PC-3 (cell line): ENCODE measurements at regions not wholly inside any gene's neighbourhood (a gene's known extent, or its start where the extent isn't known, plus 50 kb on each side); places are given as distances from the start of the nearest gene placed in this dataset.

ENCODE experiments used
- ATAC-seq: fragments of 200-7000 bp; cut with Tn5 transposase; 2 replicates; pipeline ENCODE4 v1.9.1; 2020; ENCODE audit warnings: mild to moderate bottlenecking, moderate library complexity
- BruUV-seq: library from RNA; stranded (reverse); fragments of 400-500 nt; replicated peaks from 2 replicates; lab custom pipeline; 2021; lab: Mats Ljungman, UMichigan
- CTCF ChIA-PET: fragments of 300-600 bp; sonication (Branson Sonifier 250); formaldehyde crosslinking; loops from one replicate; lab custom pipeline; 2022; ENCODE audit warnings: antibody characterized with exemption; lab: Charles Lee
- POLR2A ChIA-PET: fragments of 300-600 bp; sonication (Branson Sonifier 250); formaldehyde crosslinking; loops from one replicate; lab custom pipeline; 2022; ENCODE audit warnings: antibody characterized with exemption; ENCODE audit not compliant: unreplicated experiment; lab: Charles Lee
- DNase-seq: peaks from one replicate; pipeline ENCODE4 v3.0.0-alpha.2; 2015
- H2AFZ ChIP-seq: fragments of 300-600 bp; sonication (generic); 2 replicates; pipeline ENCODE4 v1.6.0; 2016; ENCODE audit warnings: antibody characterized with exemption, low read length
- H3F3A ChIP-seq: fragments of 300-600 bp; sonication (generic); one replicate; pipeline ENCODE4 v1.6.0; 2017; ENCODE audit warnings: antibody characterized with exemption, low read length, control low read depth, mild to moderate bottlenecking; ENCODE audit not compliant: unreplicated experiment
- H3K27ac ChIP-seq: fragments of 300-600 bp; sonication (generic); 2 replicates; pipeline ENCODE4 v1.5.1; 2016; ENCODE audit warnings: mild to moderate bottlenecking, low read length
- H3K27me3 ChIP-seq: fragments of 300-600 bp; sonication (generic); 2 replicates; pipeline ENCODE4 v1.6.1; 2016; ENCODE audit warnings: low read length, mixed read lengths
- H3K36me3 ChIP-seq: fragments of 300-600 bp; sonication (generic); 2 replicates; pipeline ENCODE4 v1.6.1; 2016; ENCODE audit warnings: low read depth, mixed run types, low read length, mixed read lengths
- H3K4me1 ChIP-seq: fragments of 300-600 bp; sonication (generic); 2 replicates; pipeline ENCODE4 v1.5.1; 2016; ENCODE audit warnings: low read length; ENCODE audit not compliant: insufficient read depth
- H3K4me2 ChIP-seq: fragments of 300-600 bp; sonication (generic); 2 replicates; pipeline ENCODE4 v1.6.0; 2016; ENCODE audit warnings: low read length
- H3K4me3 ChIP-seq: fragments of 300-600 bp; sonication (generic); 2 replicates; pipeline ENCODE4 v1.5.1; 2016; ENCODE audit warnings: mild to moderate bottlenecking, low read length, mixed read lengths
- H3K79me2 ChIP-seq: fragments of 300-600 bp; sonication (generic); 2 replicates; pipeline ENCODE4 v1.6.1; 2017; ENCODE audit warnings: low read length, mixed read lengths
- H3K9ac ChIP-seq: fragments of 300-600 bp; sonication (generic); 2 replicates; pipeline ENCODE4 v1.6.0; 2016; ENCODE audit warnings: mild to moderate bottlenecking, low read length
- H3K9me2 ChIP-seq: fragments of 300-600 bp; sonication (generic); replicated peaks from 2 replicates; pipeline ENCODE4 v1.6.1; 2016; ENCODE audit warnings: mixed run types, low read length, mixed read lengths
- H3K9me3 ChIP-seq: fragments of 300-600 bp; sonication (generic); 2 replicates; pipeline ENCODE4 v1.6.1; 2016; ENCODE audit warnings: low read length, mixed read lengths
- H4K20me1 ChIP-seq: fragments of 300-600 bp; sonication (generic); 2 replicates; pipeline ENCODE4 v1.6.1; 2016; ENCODE audit warnings: low read length, mixed read lengths
- EZH2 ChIP-seq: fragments of 300-600 bp; sonication (generic); IDR thresholded peaks from one replicate; pipeline ENCODE4 v1.6.1; 2017; ENCODE audit warnings: antibody characterized with exemption, mild to moderate bottlenecking, low read length; ENCODE audit not compliant: unreplicated experiment
- EZH2phosphoT487 ChIP-seq: fragments of 300-600 bp; sonication (generic); IDR thresholded peaks from 2 replicates; pipeline ENCODE4 v1.6.1; 2018; ENCODE audit warnings: mild to moderate bottlenecking, antibody characterized with exemption, low read length, borderline replicate concordance
- intact Hi-C: fragments of 100-400 bp; cut with micrococcal nuclease; formaldehyde crosslinking; loops from 2 replicates; pipeline ENCODE4 v1.9.0; 2023
- TF ChIP-seq, protein P1 (sequence below): fragments of 300-600 bp; sonication (generic); conservative IDR thresholded peaks from 2 replicates; pipeline ENCODE4 v1.5.1; 2017; ENCODE audit warnings: antibody characterized with exemption, low read depth, mild to moderate bottlenecking, low read length

DNA sequence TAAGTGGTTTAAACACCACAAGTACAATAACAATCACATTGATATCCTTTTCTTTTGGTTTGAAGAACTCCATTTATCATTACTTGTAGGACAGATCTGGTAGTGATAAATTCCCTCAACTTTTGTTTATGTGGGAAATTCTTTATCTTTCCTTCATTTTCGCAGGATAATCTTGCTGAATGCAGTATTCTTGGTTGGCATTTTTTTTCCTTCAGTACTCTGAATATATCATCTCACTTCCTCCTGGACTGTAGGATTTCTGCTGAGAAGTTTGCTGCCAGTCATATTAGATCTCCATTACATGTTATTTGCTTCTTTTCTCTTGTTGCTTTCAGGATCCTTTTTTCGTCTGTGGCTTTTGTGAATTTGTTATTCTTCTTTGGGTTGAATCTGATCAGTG is 179.0 kb upstream of the PLET1 start:
- Histone ChIP-seq H3K27ac (no peak overlapping the region), H3K4me2 (no peak overlapping the region), H3K36me3 (no peaks in the 10 kb centered on the region), H4K20me1 (no peaks in the 10 kb centered on the region), H3K4me3 (no peak overlapping the region), H3K79me2 (no peaks in the 10 kb centered on the region), H3K27me3 (peaks cover 10% of the 10 kb centered on the region; the same call in 1 of the 2 replicates), H3K9ac (no peak overlapping the region), H3F3A (no peaks in the 10 kb centered on the region), H3K4me1 (no peaks in the 10 kb centered on the region), H3K9me3 (peaks cover 7% of the 10 kb centered on the region), H3K9me2 (no peaks in the 10 kb centered on the region), H2AFZ (no peak overlapping the region)
- ChIA-PET CTCF (no interaction called here), POLR2A (no interaction called here)
- no TSS peak for BruUV-seq
- TF ChIP-seq EZH2 (no peak), EZH2phosphoT487 (no peak)
- TF ChIP-seq, protein P1, sequence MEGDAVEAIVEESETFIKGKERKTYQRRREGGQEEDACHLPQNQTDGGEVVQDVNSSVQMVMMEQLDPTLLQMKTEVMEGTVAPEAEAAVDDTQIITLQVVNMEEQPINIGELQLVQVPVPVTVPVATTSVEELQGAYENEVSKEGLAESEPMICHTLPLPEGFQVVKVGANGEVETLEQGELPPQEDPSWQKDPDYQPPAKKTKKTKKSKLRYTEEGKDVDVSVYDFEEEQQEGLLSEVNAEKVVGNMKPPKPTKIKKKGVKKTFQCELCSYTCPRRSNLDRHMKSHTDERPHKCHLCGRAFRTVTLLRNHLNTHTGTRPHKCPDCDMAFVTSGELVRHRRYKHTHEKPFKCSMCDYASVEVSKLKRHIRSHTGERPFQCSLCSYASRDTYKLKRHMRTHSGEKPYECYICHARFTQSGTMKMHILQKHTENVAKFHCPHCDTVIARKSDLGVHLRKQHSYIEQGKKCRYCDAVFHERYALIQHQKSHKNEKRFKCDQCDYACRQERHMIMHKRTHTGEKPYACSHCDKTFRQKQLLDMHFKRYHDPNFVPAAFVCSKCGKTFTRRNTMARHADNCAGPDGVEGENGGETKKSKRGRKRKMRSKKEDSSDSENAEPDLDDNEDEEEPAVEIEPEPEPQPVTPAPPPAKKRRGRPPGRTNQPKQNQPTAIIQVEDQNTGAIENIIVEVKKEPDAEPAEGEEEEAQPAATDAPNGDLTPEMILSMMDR = no peak
- intact Hi-C loops = no loop called here
- ATAC-seq (no peak), DNase-seq (no peak)

- ChIA-PET CTCF (no interaction called here), POLR2A (no interaction called here)
- Histone ChIP-seq H3K27ac (no peak overlapping the region), H3K4me3 (no peak overlapping the region), H3K9me2 (no peaks in the 10 kb centered on the region), H3K9ac (no peak overlapping the region), H3K27me3 (peaks cover 3% of the 10 kb centered on the region; the same call in 1 of the 2 replicates), H3K36me3 (no peaks in the 10 kb centered on the region), H3K79me2 (no peaks in the 10 kb centered on the region), H2AFZ (no peak overlapping the region), H3K4me1 (no peaks in the 10 kb centered on the region), H3K4me2 (no peak overlapping the region), H3F3A (no peaks in the 10 kb centered on the region), H3K9me3 (peaks cover 8% of the 10 kb centered on the region), H4K20me1 (no peaks in the 10 kb centered on the region)
- intact Hi-C loops = no loop called here
- TF ChIP-seq, protein P1 = peak; percentile 34
- no peak for TF ChIP-seq EZH2phosphoT487
- TF ChIP-seq EZH2 = no peak
- BruUV-seq = no TSS peak
- DNase-seq (no peak), ATAC-seq (no peak)
Measured at GRCh38 chr11:112440518-112440917, 179.9 kb upstream of the PLET1 start.

GRCh38 chr11:112448168-112448567 is 187.5 kb upstream of the PLET1 start:
- POLR2A ChIA-PET = no interaction called here

More at GRCh38 chr11:112448168-112448567, 187.5 kb upstream of the PLET1 start:
- no peak overlapping the region for H3K27ac ChIP-seq
- no peak overlapping the region for H3K9ac ChIP-seq
- no peaks in the 10 kb centered on the region for H3K79me2 ChIP-seq
- DNase-seq (no peak), ATAC-seq (no peak)
- H3K27me3 ChIP-seq = peaks cover 7% of the 10 kb centered on the region; the same call in 1 of the 2 replicates
- H3K4me1 ChIP-seq = no peaks in the 10 kb centered on the region
- H3K4me3 ChIP-seq = no peak overlapping the region
- CTCF ChIA-PET = no interaction called here
- no peaks in the 10 kb centered on the region for H3K36me3 ChIP-seq
- no peak overlapping the region for H3K4me2 ChIP-seq
- H3K9me2 ChIP-seq = no peaks in the 10 kb centered on the region
- no TSS peak for BruUV-seq
- H2AFZ ChIP-seq = no peak overlapping the region
- H3F3A ChIP-seq = no peaks in the 10 kb centered on the region
- no peaks in the 10 kb centered on the region for H4K20me1 ChIP-seq
- TF ChIP-seq EZH2phosphoT487 (no peak), EZH2 (no peak)
- TF ChIP-seq, protein P1 = no peak
- intact Hi-C loops = no loop called here
- H3K9me3 ChIP-seq = peaks cover 8% of the 10 kb centered on the region; the same call in 1 of the 2 replicates
